K562 (cell line): ENCODE measurements at regions not wholly inside any gene's neighbourhood (a gene's known extent, or its start where the extent isn't known, plus 50 kb on each side); places are given as distances from the start of the nearest gene placed in this dataset.

Source experiments
- CREM ChIP-seq: IDR thresholded peaks from 2 replicates; pipeline ENCODE4 v1.6.1; 2014; ENCODE audit warnings: antibody characterized with exemption, low read depth
- ETV5 ChIP-seq: sonication (generic); formaldehyde crosslinking; IDR thresholded peaks from 2 replicates; pipeline ENCODE4 v1.4.0; 2020; ENCODE audit warnings: low read depth, mild to moderate bottlenecking, missing genetic modification reagents
- ZNF274 ChIP-seq: IDR thresholded peaks from 2 replicates; pipeline ENCODE4 v1.6.1; 2011; ENCODE audit warnings: low read depth, mild to moderate bottlenecking, low read length, moderate library complexity, borderline replicate concordance

GRCh38 chr12:113619202-113619601, 147.5 kb upstream of the LHX5 start:
- TF ChIP-seq CREM, result no peak
- TF ChIP-seq ETV5 (CRISPR knock-in tag), result no peak
- no peak for TF ChIP-seq ZNF274
